Kidney epithelial cell (primary cell): ENCODE measurements at regions not wholly inside any gene's neighbourhood (a gene's known extent, or its start where the extent isn't known, plus 50 kb on each side); places are given as distances from the start of the nearest gene placed in this dataset.

Source experiments
- DNase-seq: peaks from one replicate; pipeline ENCODE4 v3.0.0-alpha.2; 2010; ENCODE audit warnings: low read depth
- H3K27me3 ChIP-seq: 2 replicates; pipeline ENCODE4 v1.6.0; 2011; ENCODE audit warnings: low read length; ENCODE audit not compliant: control insufficient read depth, insufficient read depth
- H3K36me3 ChIP-seq: 2 replicates; pipeline ENCODE4 v1.5.1; 2011; ENCODE audit warnings: low read length; ENCODE audit not compliant: control insufficient read depth, insufficient read depth
- H3K4me3 ChIP-seq: 2 replicates; pipeline ENCODE4 v1.5.1; 2011; ENCODE audit warnings: low read depth, mild to moderate bottlenecking, control low read depth, low read length
- TF ChIP-seq, protein P1 (sequence below): IDR thresholded peaks from 2 replicates; pipeline ENCODE4 v1.5.1; 2011; ENCODE audit warnings: mild to moderate bottlenecking, moderate library complexity, low read length, control low read depth, inconsistent platforms; ENCODE audit not compliant: insufficient read depth, poor library complexity, severe bottlenecking

DNA sequence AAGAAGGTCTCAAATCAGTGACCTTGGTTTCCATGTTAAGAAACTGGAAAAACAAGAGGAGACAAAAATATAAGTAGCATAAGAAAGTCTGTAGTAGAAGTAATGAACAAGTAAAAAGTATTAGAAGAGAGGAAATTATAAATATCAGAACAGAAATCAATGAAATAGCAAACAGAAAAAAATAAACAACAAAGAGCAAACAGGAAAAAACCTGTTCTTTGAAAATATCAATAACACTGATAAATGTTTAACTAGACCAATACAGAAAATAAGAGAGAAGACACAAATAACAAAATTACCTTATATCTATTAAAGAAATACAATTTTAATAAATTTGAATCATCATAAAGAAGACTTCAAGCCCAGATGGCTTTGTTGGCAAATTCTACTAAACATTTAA, 113.3 kb downstream of the MAIP1 start:
- Histone ChIP-seq H3K36me3 (no peaks in the 10 kb centered on the region), H3K27me3 (no peaks in the 10 kb centered on the region), H3K4me3 (no peak overlapping the region)
- DNase-seq = no peak
- TF ChIP-seq, protein P1, sequence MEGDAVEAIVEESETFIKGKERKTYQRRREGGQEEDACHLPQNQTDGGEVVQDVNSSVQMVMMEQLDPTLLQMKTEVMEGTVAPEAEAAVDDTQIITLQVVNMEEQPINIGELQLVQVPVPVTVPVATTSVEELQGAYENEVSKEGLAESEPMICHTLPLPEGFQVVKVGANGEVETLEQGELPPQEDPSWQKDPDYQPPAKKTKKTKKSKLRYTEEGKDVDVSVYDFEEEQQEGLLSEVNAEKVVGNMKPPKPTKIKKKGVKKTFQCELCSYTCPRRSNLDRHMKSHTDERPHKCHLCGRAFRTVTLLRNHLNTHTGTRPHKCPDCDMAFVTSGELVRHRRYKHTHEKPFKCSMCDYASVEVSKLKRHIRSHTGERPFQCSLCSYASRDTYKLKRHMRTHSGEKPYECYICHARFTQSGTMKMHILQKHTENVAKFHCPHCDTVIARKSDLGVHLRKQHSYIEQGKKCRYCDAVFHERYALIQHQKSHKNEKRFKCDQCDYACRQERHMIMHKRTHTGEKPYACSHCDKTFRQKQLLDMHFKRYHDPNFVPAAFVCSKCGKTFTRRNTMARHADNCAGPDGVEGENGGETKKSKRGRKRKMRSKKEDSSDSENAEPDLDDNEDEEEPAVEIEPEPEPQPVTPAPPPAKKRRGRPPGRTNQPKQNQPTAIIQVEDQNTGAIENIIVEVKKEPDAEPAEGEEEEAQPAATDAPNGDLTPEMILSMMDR = no peak

DNA sequence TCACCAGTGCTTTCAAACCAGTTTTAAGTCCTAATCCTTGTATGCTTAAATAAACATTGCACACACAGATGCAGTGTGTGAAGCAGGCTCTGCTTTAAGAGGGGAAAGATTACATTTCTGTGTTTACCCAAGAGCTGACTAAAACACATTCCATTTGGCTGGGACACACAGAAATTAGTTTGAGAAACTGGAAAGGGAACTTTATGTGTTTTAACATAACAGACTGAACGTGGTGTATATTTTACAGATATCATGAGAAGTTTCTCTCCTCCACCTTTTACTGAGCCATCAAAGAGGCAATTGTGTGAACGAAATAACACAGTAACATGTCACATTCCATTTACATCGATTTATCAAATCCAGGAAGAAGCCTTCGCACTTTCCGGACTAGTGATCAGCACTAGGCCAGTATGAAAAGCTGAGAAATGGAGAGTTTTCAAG, 121.8 kb downstream of the MAIP1 start:
- Histone ChIP-seq H3K27me3 (no peaks in the 10 kb centered on the region), H3K36me3 (no peaks in the 10 kb centered on the region), H3K4me3 (no peak overlapping the region)
- TF ChIP-seq, protein P1 = no peak
- peak; percentile 57 for DNase-seq

DNA sequence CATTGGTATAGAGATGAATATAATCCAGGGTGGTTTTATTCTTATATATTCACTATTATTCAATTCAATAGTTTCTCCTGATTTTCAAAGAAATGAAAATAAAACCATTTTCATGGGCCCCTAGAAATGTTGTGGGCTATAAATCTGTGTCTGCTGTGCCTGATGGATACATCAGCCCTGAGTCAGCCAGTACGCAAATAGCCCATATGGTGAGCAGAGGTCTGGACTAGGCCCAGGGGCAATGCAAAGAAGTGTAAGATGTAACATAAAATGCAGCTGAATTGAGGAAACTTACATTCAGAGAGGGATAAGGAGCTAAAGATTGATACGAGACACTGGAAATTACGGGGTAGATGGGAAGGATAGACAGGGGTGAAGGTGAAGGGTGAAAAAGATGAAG, 122.5 kb downstream of the MAIP1 start:
- TF ChIP-seq, protein P1 = no peak
- DNase-seq = no peak
- no peak overlapping the region for H3K4me3 ChIP-seq
- no peaks in the 10 kb centered on the region for H3K36me3 ChIP-seq
- no peaks in the 10 kb centered on the region for H3K27me3 ChIP-seq

DNA sequence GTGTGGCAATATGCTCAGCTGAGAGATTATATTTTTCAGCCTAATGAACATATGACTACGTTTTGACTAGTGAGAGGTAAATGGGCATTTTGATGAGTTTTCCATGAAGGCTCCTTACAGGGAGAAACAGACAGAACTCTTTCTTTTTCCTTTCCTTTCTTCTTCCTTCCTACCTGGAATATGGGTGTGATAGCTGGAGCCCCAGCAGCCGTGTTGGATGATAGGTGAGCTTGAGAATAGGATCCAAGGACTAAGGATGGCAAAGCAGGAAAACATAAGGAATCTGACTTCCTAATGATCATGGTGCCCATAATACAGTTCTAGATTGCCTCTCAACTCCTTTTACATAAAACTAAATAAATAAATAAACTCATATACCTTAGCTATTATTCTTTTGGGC, 124.0 kb downstream of the MAIP1 start:
- H3K4me3 ChIP-seq = no peak overlapping the region
- H3K36me3 ChIP-seq = no peaks in the 10 kb centered on the region
- TF ChIP-seq, protein P1 = no peak
- DNase-seq = no peak
- no peaks in the 10 kb centered on the region for H3K27me3 ChIP-seq

DNA sequence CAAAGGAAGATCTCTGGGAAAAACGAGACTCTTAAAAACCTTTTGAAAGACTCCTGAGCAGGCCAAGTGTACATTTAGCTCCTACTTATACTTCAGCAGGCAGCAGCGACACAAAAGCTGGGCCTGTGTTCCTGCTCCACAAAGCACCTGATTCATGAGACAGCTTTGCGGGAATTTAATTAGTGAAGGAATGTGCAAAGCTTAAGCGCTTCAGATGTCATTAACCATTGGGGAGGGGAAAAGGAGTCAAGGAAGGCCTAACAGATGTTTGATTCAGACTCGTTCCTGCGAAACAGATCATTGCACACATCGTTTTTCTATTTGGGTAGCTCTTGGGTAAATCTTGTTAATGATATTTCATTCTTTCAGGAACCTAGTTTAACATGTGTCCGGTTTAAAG, 125.9 kb downstream of the MAIP1 start:
- peak; percentile 87 for DNase-seq
- no peaks in the 10 kb centered on the region for H3K36me3 ChIP-seq
- TF ChIP-seq, protein P1 = no peak
- no peaks in the 10 kb centered on the region for H3K27me3 ChIP-seq
- H3K4me3 ChIP-seq = no peak overlapping the region

DNA sequence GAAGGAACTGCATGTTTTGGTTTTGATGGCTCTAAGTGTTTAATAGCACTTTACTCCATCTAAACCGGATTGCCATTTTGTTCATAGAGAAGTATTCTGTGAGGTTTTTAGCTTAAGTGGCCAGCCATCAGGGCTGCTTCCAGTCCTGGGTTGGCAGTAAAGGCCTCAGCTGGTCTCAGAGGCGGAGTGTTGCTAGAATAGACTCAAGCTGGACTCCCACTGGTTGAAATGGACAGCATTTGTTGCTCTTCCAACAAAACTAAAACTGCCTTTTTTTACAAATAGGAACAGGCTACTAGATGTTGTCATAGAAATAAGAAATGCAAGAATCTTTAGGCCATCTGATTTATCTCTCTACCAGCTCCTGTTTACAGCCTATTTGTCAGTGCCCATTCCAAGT, 126.4 kb downstream of the MAIP1 start:
- TF ChIP-seq, protein P1 = no peak
- H3K36me3 ChIP-seq = no peaks in the 10 kb centered on the region

More for the DNA sequence above, 126.4 kb downstream of the MAIP1 start:
- Histone ChIP-seq H3K4me3 (no peak overlapping the region), H3K27me3 (no peaks in the 10 kb centered on the region)
- DNase-seq = no peak
